Frontal cortex (tissue), 3 donors: ENCODE measurements at regions not wholly inside any gene's neighbourhood (a gene's known extent, or its start where the extent isn't known, plus 50 kb on each side); places are given as distances from the start of the nearest gene placed in this dataset.

Source experiments
- DNase-seq, 2 donors: peaks; one replicate each; pipeline ENCODE4 v3.0.0; 2012; ENCODE audit warnings: low spot score in 2 of 2
- FAIRE-seq: peaks from 2 replicates; lab custom pipeline; 2012; peaks lifted over from hg19 to GRCh38; lab: Jason Lieb, UNC
- donor health status: control.
- donor health status: control.
- donor health status: control.

DNA sequence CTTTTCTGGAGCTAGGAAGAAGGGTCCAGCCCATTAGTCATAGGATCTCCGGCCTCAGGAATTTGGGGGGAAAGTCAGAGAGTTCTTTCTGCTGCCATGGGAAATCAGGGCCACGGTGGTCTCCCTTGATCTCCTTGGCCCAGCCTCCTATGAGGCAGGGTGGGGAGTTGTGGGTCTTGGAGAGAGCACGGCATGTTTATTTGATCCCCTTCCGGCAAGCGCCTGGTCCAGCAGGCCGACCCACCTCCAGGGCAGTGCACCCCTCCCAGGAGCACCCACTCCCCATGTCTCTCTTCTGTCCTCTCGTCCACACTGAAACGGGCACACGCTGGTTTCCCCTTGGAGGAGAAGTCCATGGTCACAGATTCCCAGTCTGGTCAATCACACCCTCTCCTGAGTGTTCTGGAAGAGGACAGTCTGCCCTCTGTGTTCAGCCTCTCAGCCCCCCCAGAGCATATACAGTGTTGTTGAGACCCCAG lies 464.6 kb upstream of the HS6ST1 start:
- DNase-seq, result no peak
- no peak for FAIRE-seq

GRCh38 chr2:128783896-128784295 lies 465.2 kb upstream of the HS6ST1 start:
- no peak for DNase-seq
- FAIRE-seq, result no peak

DNA sequence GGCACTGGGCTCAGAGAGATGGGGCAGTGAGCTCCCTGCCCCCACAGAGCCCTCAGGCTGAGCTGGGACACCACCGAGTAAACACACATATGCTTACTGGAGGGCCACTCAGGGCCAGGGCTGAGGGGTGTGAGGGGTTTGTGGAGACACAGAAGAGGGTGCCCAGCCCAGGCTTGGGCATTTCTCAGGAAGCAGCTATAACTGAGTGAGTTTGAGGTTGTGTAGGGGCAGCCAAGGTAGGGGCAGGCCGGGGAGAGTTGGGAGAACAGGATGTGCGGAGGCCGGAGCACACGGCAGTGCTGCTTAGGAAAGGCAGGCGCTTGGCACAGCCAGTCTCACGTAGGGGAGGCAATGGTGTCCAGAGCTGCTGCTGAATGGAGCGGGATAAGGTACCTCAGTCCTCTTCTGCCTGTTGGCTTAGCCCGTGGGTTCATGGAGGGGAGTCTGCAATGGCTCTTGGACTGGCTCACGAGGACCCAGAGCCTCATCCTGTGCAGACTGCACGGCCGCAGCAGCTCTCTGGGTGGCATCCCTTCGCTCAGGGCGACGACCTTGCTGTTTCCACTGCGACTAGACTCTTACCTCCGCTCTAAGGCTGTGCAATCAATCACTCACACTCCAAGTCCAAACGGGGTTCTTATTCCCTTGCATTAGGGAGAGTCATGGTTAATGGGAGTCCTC lies 466.1 kb upstream of the HS6ST1 start:
- FAIRE-seq (no peak), DNase-seq (no peak)

DNA sequence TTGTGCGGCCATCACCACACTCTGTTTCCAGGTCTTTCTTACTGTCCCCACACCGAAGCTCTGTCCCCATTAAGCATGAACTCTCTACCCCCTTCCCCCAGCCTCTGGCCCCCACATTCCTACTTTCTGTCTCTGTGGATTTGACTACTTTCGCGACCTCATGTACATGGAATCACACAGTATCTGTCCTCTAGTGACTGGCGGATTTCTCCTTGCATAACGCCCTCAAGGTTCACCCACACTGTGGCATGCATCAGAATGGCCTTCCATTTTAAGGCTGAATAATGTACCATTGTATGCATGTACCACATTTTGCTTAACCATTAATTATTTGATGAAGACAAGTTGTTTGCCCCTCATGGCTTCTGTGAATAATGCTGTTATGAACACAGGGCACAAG lies 467.6 kb upstream of the HS6ST1 start:
- FAIRE-seq (no peak), DNase-seq (no peak)

DNA sequence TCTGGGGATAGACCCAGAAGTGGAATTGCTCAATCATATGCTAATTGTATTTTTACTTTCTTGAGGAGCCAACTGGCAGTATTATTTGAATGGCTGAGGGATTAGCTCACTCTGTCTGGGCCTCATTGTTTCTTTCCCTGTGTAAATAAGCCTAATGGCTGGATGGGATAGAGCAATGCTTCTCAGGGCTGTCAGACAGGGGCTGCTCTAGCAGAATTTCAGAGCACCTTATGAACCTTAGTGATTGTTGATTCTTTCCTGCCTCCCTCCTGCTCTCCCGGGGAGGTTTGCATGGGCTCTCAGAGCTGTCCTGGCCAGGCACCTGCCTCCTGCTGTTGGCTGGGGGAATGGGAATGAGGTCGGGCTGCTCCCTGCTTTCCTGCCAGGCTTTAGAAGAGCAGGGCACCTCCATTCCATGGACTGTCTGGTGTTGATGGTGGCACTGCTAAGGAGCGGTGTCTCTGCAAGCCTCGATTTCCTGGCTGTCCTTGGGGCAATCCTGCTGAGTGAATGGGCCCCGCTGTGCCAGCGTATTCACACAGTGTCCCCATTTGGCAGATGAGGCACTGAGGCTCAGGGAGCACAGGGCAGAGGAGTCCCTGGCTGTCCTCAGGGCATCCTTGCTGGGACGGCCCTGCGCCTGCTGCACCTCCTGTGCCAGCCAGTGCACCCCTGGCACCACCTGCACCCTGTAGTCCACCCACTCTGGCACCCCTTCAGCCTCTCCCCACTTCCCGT lies 468.2 kb upstream of the HS6ST1 start:
- DNase-seq (no peak), FAIRE-seq (no peak)

DNA sequence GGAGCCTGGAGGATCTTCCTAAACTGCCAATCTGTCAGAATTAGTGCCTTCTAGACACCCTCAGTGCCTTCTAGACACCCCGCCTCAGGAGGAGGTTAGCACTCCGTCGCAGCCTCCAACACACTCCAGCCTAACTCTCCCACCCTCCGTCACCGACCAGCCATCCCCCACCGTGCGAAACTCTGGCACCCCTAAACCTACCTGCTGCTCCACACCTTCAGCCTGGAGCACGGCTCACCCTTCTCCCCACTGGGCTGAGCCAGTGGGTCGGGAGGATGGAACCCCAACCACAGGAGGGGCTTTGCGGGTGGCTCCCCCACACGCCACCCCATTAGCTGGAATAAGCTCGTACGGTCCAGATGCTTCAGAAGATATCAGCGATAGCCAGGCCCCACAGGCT lies 468.9 kb upstream of the HS6ST1 start:
- FAIRE-seq, result no peak
- no peak for DNase-seq

DNA sequence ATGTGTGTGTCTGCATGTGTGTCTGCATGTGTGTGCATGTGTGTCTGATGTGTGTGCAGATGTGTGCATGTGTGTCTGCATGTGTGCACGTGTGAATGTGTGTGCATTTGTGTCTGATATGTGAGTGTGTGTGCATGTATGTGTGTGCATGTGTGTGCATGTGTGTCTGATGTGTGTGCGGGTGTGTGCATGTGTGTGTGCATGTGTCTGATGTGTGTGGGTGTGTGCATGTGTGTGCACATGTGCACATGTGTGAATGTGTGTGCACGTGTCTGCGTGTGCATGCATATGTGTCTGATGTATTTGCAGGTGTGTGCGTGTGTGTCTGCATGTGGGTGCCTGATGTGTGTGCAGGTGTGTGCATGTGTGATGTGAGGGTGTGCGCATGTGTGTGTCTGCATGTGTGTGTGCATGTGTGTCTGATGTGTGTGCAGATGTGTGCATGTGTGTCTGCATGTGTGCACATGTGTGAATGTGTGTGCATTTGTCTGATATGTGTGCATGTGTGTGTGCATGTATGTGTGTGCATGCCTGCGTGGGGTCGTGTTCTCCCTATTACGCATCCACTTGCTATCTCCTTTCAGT lies 470.1 kb upstream of the HS6ST1 start:
- no peak for DNase-seq
- FAIRE-seq, result no peak

GRCh38 chr2:128789221-128789620 lies 470.6 kb upstream of the HS6ST1 start:
- DNase-seq (no peak), FAIRE-seq (no peak)

- FAIRE-seq (no peak), DNase-seq (no peak)
These were observed 471.2 kb upstream of the HS6ST1 start for GRCh38 chr2:128789776-128790455.

GRCh38 chr2:128790541-128791001 lies 471.9 kb upstream of the HS6ST1 start:
- DNase-seq (no peak), FAIRE-seq (no peak)

DNA sequence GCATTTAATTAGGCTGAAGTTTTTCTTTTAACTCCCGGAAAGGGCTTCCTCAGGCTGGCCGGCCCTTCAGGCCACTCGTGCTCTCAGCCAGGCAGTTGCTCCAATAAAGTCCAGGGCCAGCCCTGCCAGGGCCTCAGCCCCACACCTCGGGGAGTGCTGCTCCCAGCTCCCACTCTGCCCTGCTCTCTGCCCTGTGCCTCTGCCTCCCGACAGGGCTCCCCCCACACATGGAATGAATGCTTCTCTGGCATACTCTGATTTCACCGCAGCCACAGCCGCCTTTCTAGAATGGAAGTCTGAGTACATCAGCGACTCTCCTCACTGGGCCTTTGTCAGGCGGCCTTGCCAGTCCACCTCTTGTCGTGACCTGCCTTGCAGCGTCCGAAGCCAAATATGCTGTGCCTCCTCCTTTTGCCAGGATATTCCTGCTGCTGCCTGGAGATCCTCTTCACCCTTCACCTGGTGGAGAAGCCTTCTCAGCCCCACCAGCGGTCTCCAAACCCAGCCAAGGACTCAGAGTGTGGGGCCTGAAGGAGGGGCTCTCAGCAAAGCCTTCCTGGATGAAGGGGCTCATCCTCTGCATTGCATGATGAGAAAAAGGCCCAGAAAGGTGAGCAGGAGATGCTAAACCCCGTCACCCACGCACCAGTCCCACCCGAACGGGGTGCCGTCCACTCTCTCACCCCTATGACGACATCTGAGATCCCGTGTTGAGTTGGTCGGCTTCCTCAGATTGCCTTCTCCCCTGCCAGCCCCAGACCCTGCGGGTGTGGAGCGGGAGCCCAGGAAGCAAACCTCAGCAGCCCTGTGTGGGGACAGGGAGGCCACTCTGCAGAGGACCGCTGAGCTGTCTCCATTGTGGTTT lies 472.7 kb upstream of the HS6ST1 start:
- no peak for FAIRE-seq
- no peak for DNase-seq

DNA sequence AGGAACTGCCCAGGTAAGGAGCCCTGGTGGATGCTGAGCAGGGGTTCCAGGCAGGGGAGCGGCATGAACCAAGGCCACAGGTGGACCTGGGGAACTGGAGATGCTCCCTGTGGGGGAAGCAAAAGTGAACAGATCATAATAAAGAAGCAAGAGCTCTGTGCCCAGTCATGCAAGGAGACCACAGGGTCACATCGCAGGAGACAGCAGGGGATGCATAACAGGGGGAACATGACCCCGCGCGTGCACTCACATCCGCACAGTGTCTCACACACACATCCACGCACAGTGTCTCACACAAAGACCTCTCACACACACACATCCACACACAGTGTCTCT lies 473.3 kb upstream of the HS6ST1 start:
- FAIRE-seq (no peak), DNase-seq (no peak)

GRCh38 chr2:128792476-128793054 lies 473.9 kb upstream of the HS6ST1 start:
- DNase-seq (no peak), FAIRE-seq (no peak)

GRCh38 chr2:128793404-128793803 lies 474.7 kb upstream of the HS6ST1 start:
- DNase-seq (no peak), FAIRE-seq (no peak)

DNA sequence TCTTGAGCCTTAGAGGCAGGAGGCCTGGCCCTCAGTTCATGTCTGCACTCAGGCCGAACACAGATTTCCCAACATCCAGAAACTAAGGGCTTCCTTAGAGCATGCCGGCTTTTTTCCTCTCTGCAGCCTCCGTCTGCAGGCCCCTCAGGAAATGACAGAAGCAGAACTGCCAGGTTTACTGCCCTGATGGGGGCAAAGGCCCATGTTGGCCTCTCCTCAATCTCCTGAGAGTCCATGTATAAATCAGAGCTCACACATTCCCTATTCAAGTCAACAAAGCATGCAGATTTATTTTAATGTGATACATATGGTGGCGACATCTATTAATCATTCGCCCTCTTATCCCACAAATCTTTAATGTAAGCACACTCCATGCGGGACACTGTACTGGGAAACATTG lies 475.6 kb upstream of the HS6ST1 start:
- no peak for DNase-seq
- FAIRE-seq, result no peak

DNA sequence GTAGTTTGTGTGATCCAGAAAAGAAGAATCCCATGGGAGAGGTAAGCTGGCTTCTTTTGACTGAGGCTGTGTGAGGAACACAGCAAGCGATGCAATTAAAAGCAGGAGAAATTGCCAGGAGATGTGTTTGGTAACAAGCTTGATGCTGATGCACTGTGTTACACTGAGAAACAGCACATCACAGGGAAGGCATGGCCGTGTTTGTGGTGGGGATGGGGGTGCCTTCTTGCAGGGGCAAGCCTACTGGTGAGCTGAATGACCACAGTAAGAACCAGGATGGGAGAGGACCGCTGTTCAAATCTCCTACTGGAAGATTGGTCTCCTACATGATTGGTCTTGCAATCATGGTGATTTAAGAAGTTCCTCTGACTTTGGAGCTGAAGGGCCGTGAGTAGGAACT lies 477.7 kb upstream of the HS6ST1 start:
- DNase-seq (no peak), FAIRE-seq (no peak)

DNA sequence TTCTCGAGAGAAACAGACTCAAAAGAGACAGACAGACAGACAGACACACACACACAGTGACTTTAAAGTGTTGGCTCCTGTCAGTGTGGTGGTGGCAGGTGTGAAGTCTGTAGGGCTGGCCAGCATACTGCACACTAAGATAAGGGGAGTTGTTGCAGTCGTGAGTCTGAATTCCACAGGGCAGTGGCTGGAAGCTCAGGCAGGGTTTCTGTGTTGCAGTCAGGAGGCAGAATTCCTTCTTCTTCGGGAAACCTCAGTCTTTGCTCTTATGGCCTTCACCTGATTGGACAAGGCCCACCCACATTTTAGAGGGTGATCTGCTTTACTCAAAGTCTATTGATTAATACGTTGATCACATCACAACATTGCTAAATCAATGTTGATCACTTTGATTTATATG lies 478.4 kb upstream of the HS6ST1 start:
- DNase-seq (no peak), FAIRE-seq (no peak)

GRCh38 chr2:128797533-128797932 lies 478.9 kb upstream of the HS6ST1 start:
- DNase-seq (no peak), FAIRE-seq (no peak)

DNA sequence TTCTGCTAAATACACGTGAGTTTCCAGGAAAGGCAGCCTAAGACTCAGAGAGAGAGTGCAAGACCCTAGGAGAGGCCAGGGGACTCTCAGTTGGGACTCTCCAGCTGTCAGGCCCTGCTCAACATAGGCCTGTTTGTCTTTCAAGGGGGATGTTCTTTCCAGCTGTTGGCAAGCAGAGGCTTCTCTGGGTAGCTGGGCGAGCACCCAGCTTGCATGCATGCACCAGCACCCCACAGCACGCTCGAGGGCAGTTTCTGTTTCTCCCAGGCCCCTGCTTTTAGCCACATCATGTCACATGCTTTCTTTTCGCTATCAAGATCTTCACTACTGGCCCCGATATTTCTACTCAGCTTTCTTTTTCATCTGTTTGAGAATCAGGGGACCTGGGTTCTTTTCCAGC lies 479.3 kb upstream of the HS6ST1 start:
- FAIRE-seq, result no peak
- DNase-seq, result no peak
